Glutamatergic neuron (in vitro differentiated cells): ENCODE measurements at regions not wholly inside any gene's neighbourhood (a gene's known extent, or its start where the extent isn't known, plus 50 kb on each side); places are given as distances from the start of the nearest gene placed in this dataset.
"Not testable (repeated sequence)": the region's sequence is repeated elsewhere in the genome, so short reads cannot be mapped to it uniquely, and the experiment has no call there.

ENCODE experiments used
- DNase-seq: peaks from one replicate; pipeline ENCODE4 v3.0.0; 2022
- H3K27ac Mint-ChIP-seq: one replicate; pipeline ENCODE4 v1.8.0; 2020; ENCODE audit warnings: mild to moderate bottlenecking, mixed read lengths, inconsistent platforms; ENCODE audit not compliant: unreplicated experiment
- H3K27me3 Mint-ChIP-seq: one replicate; pipeline ENCODE4 v1.8.0; 2020; ENCODE audit warnings: mild to moderate bottlenecking, moderate library complexity, mixed read lengths, inconsistent platforms; ENCODE audit not compliant: unreplicated experiment
- H3K36me3 Mint-ChIP-seq: one replicate; pipeline ENCODE4 v1.8.0; 2020; ENCODE audit warnings: mild to moderate bottlenecking, mixed read lengths, inconsistent platforms; ENCODE audit not compliant: unreplicated experiment
- H3K4me1 Mint-ChIP-seq: one replicate; pipeline ENCODE4 v1.8.0; 2020; ENCODE audit warnings: mild to moderate bottlenecking, low read depth, mixed read lengths, inconsistent platforms; ENCODE audit not compliant: unreplicated experiment
- H3K4me3 Mint-ChIP-seq: one replicate; pipeline ENCODE4 v1.8.0; 2020; ENCODE audit warnings: mild to moderate bottlenecking, mixed read lengths, inconsistent platforms; ENCODE audit not compliant: unreplicated experiment
- H3K9me3 Mint-ChIP-seq: one replicate; pipeline ENCODE4 v1.8.0; 2020; ENCODE audit warnings: mild to moderate bottlenecking, moderate library complexity, mixed read lengths, inconsistent platforms; ENCODE audit not compliant: unreplicated experiment
- TF ChIP-seq, protein P1 (sequence below): fragments of 200-600 bp; sonication (generic); IDR thresholded peaks from one replicate; pipeline ENCODE4 v1.5.0; 2021; ENCODE audit not compliant: partially characterized antibody, unreplicated experiment

DNA sequence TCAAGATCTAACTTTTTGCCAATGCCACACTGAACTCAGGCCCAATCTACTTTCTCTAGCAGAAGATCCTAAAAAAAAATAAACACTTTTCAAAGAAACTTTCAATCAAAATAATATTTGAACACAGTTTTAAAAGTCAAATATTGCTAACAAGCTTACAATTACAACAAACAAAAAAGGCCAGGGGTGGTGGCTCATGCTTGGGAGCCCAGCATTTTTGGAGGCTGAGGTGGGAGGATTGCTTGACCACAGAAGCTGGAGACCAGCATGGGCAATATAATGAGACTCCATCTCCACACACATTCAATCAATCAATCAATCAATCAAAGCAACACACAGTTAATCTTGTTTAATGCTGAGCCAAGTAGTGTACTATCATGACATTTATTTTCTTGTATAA, 149.2 kb downstream of the CYP26A1 start:
- Mint-ChIP-seq H3K9me3 (no peaks in the 10 kb centered on the region), H3K36me3 (no peaks in the 10 kb centered on the region), H3K4me1 (no peaks in the 10 kb centered on the region), H3K27ac (no peak overlapping the region), H3K4me3 (no peak overlapping the region), H3K27me3 (peaks cover 2% of the 10 kb centered on the region)
- TF ChIP-seq, protein P1, sequence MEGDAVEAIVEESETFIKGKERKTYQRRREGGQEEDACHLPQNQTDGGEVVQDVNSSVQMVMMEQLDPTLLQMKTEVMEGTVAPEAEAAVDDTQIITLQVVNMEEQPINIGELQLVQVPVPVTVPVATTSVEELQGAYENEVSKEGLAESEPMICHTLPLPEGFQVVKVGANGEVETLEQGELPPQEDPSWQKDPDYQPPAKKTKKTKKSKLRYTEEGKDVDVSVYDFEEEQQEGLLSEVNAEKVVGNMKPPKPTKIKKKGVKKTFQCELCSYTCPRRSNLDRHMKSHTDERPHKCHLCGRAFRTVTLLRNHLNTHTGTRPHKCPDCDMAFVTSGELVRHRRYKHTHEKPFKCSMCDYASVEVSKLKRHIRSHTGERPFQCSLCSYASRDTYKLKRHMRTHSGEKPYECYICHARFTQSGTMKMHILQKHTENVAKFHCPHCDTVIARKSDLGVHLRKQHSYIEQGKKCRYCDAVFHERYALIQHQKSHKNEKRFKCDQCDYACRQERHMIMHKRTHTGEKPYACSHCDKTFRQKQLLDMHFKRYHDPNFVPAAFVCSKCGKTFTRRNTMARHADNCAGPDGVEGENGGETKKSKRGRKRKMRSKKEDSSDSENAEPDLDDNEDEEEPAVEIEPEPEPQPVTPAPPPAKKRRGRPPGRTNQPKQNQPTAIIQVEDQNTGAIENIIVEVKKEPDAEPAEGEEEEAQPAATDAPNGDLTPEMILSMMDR = no peak
- no peak for DNase-seq

DNA sequence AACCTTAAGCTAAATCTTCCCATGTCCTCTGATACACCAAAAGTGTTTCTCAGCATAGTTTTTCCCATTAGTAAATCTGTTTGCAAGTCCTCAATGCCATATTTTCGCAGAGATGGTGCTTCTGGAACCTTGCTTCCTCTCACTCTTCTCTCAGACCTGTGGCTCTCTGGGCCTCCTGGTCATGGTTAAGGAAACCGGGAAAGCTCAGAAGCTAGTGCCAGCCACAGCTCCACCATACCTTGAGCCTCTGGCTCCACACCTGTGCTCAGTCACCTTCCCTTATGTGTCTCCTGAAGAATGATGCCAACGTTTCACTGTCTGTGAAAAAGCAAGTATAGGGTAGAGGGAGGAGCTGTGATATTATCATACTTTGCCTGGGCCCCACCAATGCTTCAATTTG, 149.6 kb downstream of the CYP26A1 start:
- DNase-seq = no peak
- no peak overlapping the region for H3K27ac Mint-ChIP-seq
- no peak overlapping the region for H3K4me3 Mint-ChIP-seq
- TF ChIP-seq, protein P1 = no peak
- H3K36me3 Mint-ChIP-seq = no peaks in the 10 kb centered on the region
- H3K27me3 Mint-ChIP-seq = peaks cover 2% of the 10 kb centered on the region
- H3K9me3 Mint-ChIP-seq = no peaks in the 10 kb centered on the region
- no peaks in the 10 kb centered on the region for H3K4me1 Mint-ChIP-seq

DNA sequence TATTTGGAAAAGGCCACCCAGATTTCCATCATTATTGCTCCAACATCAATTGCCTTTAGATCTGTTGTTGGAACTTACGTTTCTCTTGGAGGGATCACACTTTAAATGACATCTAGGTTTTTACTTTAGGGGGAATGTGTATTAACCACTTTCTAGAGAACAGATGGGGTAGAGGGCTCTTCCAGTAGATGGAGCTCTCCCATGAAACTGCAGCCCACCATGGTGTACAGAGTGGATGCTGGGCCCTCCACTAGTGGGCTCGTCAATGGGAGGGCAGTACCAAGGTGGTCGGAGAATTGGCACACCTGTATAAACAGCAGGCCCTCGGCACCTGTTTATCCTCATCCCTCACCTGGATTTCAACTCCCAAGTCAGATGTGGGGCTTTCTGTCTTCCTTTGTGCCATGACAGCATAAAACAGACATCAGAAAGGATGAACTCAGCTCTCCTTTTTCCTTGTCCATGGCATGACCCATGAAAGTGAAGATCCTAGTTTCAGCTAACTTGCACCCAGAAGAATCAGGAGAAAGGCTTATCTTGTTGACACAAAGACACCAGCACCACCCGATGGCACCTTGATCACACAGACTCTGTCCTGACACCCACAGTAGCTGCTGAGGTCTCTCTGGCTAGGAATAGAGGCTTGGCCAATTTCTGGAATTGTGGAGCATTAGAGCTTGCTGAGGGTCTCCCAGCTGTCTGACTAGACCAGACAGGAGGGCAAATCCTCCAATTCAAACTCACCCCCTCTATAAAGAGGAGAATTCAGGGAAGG, 150.5 kb downstream of the CYP26A1 start:
- DNase-seq = no peak
- Mint-ChIP-seq H3K4me1 (no peaks in the 10 kb centered on the region), H3K27me3 (peaks cover 4% of the 10 kb centered on the region), H3K27ac (no peak overlapping the region), H3K36me3 (no peaks in the 10 kb centered on the region), H3K9me3 (no peaks in the 10 kb centered on the region), H3K4me3 (no peak overlapping the region)
- TF ChIP-seq, protein P1 = no peak

DNA sequence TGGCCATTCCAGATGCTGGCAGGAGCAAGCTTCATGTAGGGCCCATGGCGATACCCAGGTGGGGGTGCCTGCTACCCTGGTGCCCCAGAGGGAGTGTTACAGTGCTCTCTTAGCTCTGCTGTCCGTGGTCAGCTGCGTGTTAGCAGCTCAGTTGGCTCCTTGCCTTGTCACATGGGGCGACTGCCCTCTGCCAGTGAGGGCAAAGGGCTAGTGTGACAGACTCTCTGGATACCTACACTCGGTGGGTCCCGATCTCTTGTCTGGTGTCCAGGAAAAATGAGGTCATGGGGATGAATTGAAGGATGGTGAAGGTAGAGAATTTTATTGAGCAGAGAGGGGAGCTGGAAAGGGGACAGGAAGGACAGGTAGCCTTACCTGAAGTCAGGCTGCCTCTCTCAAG, 152.2 kb downstream of the CYP26A1 start:
- Mint-ChIP-seq H3K4me1 (no peaks in the 10 kb centered on the region), H3K27me3 (peaks cover 5% of the 10 kb centered on the region), H3K27ac (no peak overlapping the region), H3K9me3 (no peaks in the 10 kb centered on the region), H3K4me3 (no peak overlapping the region), H3K36me3 (no peaks in the 10 kb centered on the region)
- DNase-seq = no peak
- TF ChIP-seq, protein P1 = no peak

DNA sequence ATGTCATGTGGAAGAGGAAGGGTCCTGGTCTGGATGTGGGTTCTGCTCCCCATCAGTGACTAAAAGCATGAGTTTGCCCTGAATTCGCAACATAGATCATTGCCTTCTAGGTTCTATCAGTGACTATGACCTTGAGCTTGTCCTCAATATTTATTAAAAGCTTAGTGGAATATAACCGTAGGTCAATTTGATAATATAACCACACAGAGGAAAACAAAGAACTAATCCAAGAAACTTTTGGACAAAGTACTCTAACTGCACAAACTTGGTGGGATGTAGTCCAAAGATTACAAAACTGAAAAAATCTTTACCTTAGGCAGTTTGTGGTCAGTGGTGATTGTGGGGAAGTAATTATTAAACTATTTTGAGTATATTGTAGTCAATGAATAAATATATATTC, 152.9 kb downstream of the CYP26A1 start:
- no peak overlapping the region for H3K4me3 Mint-ChIP-seq
- H3K9me3 Mint-ChIP-seq = no peaks in the 10 kb centered on the region
- no peak for DNase-seq
- H3K4me1 Mint-ChIP-seq = no peaks in the 10 kb centered on the region
- H3K27me3 Mint-ChIP-seq = peaks cover 5% of the 10 kb centered on the region
- TF ChIP-seq, protein P1 = no peak
- H3K36me3 Mint-ChIP-seq = no peaks in the 10 kb centered on the region
- no peak overlapping the region for H3K27ac Mint-ChIP-seq

DNA sequence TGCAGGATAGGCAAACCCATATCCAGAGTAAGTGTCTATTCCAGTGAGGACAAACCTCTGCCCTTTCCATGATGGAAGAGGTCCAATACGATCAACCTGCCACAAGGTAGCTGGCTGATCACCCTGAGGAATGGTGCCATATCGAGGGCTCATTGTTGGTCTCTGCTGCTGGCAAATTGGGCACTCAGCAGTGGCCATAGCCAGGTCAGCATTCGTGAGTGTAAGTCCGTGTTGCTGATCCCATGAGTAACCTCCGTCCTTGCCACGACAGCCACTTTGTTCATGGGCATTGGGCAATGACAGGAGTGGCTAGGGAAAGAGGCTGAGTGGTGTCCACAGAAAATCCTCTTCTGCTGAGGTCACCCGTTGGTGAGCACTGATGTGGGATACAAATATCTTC, 156.9 kb downstream of the CYP26A1 start:
- not testable (repeated sequence) for H3K36me3 Mint-ChIP-seq, H3K4me3 Mint-ChIP-seq, H3K9me3 Mint-ChIP-seq, DNase-seq, H3K4me1 Mint-ChIP-seq, H3K27ac Mint-ChIP-seq, H3K27me3 Mint-ChIP-seq

DNA sequence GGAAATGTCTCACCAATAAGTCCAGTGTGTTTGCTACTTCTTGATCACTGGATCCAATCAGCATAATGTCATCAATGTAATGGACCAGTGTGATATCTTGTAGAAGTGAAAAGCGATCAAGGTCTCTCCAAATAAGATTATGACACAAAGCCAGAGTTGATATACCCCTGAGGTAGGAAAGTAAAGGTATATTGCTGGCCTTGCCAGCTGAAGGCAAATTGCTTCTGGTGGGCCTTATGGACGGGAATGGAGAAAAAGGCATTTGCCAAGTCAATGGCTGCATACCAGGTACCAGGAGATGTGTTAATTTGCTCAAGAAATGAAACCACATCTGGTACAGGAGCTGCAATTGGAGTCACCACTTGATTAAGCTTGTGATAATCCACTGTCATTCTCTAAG, 158.5 kb downstream of the CYP26A1 start:
- not testable (repeated sequence) for DNase-seq, H3K36me3 Mint-ChIP-seq, H3K9me3 Mint-ChIP-seq, H3K4me1 Mint-ChIP-seq, H3K4me3 Mint-ChIP-seq, H3K27ac Mint-ChIP-seq, H3K27me3 Mint-ChIP-seq

DNA sequence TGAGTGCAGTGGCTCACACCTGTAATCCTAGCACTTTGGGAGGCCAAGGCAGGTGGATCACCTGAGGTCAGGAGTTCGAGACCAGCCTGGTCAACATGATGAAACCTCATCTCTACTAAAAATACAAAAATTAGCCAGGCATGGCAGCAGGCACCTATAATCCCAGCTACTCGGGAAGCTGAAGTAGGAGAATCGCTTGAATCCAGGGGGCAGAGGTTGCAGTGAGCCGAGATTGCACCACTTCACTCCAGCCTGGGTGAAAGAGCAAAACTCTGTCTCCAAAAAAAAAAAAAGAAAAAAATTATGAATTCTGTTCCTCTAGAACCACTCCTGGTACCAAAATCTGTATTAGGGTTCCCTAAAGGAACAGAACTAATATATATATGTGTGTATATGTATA, 161.2 kb downstream of the CYP26A1 start:
- not testable (repeated sequence) for DNase-seq, H3K9me3 Mint-ChIP-seq, H3K36me3 Mint-ChIP-seq, H3K4me1 Mint-ChIP-seq, H3K27ac Mint-ChIP-seq, H3K27me3 Mint-ChIP-seq, H3K4me3 Mint-ChIP-seq
